ENCODE measurements at regions not wholly inside any gene's neighbourhood (a gene's known extent, or its start where the extent isn't known, plus 50 kb on each side); places are given as distances from the start of the nearest gene placed in this dataset.

DNA sequence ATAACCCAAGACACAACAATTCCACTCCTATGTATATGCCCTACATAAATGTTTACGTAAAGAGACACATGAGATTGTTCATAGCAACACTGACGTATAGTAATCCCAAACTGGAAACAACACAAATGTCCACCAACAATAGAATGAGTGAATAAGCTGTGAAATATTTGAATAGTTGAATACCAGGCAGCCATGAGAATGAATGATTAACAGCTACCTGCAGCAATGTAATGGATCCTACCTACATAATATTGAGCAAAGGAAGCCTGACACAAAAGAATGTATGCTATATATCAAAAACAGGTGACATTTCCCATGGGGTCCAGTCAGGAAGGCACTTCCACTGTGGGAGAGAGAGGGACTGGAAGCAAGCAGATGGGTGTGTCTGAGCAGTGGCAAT, 92.8 kb upstream of the LINC01488 start:
- TF ChIP-seq CTCF (IDR thresholded peaks at IDR 0.05 in 2 of 3, conservative IDR thresholded peaks at IDR 0.05 in 1 of 3; ENCODE audit: borderline replicate concordance in 1 of 3, insufficient read depth in 1 of 3, low read depth in 2 of 3, low read length in 2 of 3): no peak
- no peak for TF ChIP-seq EZH2 (IDR thresholded peaks at IDR 0.05)
- no peak for TF ChIP-seq RAD21 (IDR thresholded peaks at IDR 0.05; ENCODE audit: low read depth)
- no peak for TF ChIP-seq POLR2AphosphoS5 (IDR thresholded peaks at IDR 0.05; ENCODE audit: low read depth, low read length)
- TF ChIP-seq SRF (IDR thresholded peaks at IDR 0.05; ENCODE audit: low read depth): no peak
- no peak for TF ChIP-seq POLR2A (IDR thresholded peaks at IDR 0.05; ENCODE audit: borderline replicate concordance, extremely low read depth, insufficient read depth, insufficient read length)
- TF ChIP-seq, protein P1, sequence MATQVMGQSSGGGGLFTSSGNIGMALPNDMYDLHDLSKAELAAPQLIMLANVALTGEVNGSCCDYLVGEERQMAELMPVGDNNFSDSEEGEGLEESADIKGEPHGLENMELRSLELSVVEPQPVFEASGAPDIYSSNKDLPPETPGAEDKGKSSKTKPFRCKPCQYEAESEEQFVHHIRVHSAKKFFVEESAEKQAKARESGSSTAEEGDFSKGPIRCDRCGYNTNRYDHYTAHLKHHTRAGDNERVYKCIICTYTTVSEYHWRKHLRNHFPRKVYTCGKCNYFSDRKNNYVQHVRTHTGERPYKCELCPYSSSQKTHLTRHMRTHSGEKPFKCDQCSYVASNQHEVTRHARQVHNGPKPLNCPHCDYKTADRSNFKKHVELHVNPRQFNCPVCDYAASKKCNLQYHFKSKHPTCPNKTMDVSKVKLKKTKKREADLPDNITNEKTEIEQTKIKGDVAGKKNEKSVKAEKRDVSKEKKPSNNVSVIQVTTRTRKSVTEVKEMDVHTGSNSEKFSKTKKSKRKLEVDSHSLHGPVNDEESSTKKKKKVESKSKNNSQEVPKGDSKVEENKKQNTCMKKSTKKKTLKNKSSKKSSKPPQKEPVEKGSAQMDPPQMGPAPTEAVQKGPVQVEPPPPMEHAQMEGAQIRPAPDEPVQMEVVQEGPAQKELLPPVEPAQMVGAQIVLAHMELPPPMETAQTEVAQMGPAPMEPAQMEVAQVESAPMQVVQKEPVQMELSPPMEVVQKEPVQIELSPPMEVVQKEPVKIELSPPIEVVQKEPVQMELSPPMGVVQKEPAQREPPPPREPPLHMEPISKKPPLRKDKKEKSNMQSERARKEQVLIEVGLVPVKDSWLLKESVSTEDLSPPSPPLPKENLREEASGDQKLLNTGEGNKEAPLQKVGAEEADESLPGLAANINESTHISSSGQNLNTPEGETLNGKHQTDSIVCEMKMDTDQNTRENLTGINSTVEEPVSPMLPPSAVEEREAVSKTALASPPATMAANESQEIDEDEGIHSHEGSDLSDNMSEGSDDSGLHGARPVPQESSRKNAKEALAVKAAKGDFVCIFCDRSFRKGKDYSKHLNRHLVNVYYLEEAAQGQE (IDR thresholded peaks at IDR 0.05; ENCODE audit: low read depth): no peak
- no peak for TF ChIP-seq SIN3A (IDR thresholded peaks at IDR 0.05; ENCODE audit: low read depth)
- TF ChIP-seq EZH2phosphoT487 (IDR thresholded peaks at IDR 0.05; ENCODE audit: borderline replicate concordance): no peak
- no peak for TF ChIP-seq ATF3 (IDR thresholded peaks at IDR 0.05)
- TF ChIP-seq JUND (IDR thresholded peaks at IDR 0.05): no peak
- no peak for TF ChIP-seq CBX3 (IDR thresholded peaks at IDR 0.05; ENCODE audit: low read depth)
- TF ChIP-seq, protein P2, sequence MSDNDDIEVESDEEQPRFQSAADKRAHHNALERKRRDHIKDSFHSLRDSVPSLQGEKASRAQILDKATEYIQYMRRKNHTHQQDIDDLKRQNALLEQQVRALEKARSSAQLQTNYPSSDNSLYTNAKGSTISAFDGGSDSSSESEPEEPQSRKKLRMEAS (IDR thresholded peaks at IDR 0.05): no peak
